ENCODE measurements at regions not wholly inside any gene's neighbourhood (a gene's known extent, or its start where the extent isn't known, plus 50 kb on each side); places are given as distances from the start of the nearest gene placed in this dataset.

DNA sequence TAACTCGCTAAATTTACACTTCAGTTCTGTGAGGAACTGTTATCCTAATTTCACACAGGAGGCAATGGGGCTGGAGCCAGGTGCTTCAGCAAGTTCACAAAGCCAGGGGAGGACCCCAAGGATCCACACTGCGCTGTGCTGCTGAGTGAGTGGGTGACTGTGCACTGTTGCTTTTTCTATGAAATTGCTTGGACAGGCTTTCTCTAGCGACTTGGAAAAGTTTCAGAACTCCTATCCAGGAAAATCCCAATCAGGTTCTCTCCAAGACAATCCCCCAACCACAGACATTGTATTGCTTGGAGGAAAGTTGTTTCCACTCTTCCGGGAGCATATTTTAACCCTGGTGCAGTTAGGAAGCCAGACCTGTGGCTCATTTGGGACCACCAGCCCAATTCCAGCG lies 175.9 kb upstream of the CST7 start:
- no peak for TF ChIP-seq YY1 (IDR thresholded peaks at IDR 0.05; ENCODE audit: insufficient read depth, insufficient read length)
- no peak for TF ChIP-seq ZNF274 (IDR thresholded peaks at IDR 0.05; ENCODE audit: low read depth, low read length)
- TF ChIP-seq SUZ12 (IDR thresholded peaks at IDR 0.05; ENCODE audit: extremely low read depth, insufficient read depth, insufficient read length) = no peak

Measured in NT2/D1 (cell line).